Peyer's patch (tissue), 4 donors: ENCODE measurements at regions not wholly inside any gene's neighbourhood (a gene's known extent, or its start where the extent isn't known, plus 50 kb on each side); places are given as distances from the start of the nearest gene placed in this dataset.

ENCODE experiments used
- DNase-seq, 3 donors: peaks; one replicate each; pipeline ENCODE4 v3.0.0-alpha.2; 2017 to 2019
- H3K27ac ChIP-seq, 4 donors: fragments of 200-600 bp; sonication (generic); one replicate each; pipeline ENCODE4 v1.5.1; 2016 to 2019
- H3K27me3 ChIP-seq, 2 donors: fragments of 200-600 bp; sonication (generic); one replicate each; pipeline ENCODE4 v1.5.1; 2019
- H3K36me3 ChIP-seq, 3 donors: fragments of 200-600 bp; sonication (generic); one replicate each; pipeline ENCODE4 v1.5.1; 2016 to 2019
- H3K4me1 ChIP-seq, 4 donors: fragments of 200-600 bp; sonication (generic); one replicate each; pipeline ENCODE4 v1.5.1; 2016 to 2019
- H3K4me3 ChIP-seq, 4 donors: fragments of 200-600 bp; sonication (generic); 1 replicate in 3 of 4; 2 replicates in 1 of 4; pipeline ENCODE4 v1.5.1; 2016 to 2019; ENCODE audit warnings: mild to moderate bottlenecking in 1 of 4
- H3K9me3 ChIP-seq, 4 donors: fragments of 200-600 bp; sonication (generic); one replicate each; pipeline ENCODE4 v1.5.1; 2016 to 2019; ENCODE audit warnings: mild to moderate bottlenecking in 1 of 4
- CTCF ChIP-seq, 6 experiments: fragments of 450-650 bp in 4 of 6; fragments of 200-600 bp in 2 of 6; sonication (generic) in 1 of 6; IDR thresholded peaks; one replicate each; pipeline ENCODE4 v1.5.1; 2017 to 2019; ENCODE audit warnings: antibody characterized with exemption in 6 of 6, mild to moderate bottlenecking in 3 of 6, moderate library complexity in 1 of 6
- POLR2A ChIP-seq, 2 donors: fragments of 450-650 bp; IDR thresholded peaks; one replicate each; pipeline ENCODE4 v1.5.1; 2017; ENCODE audit warnings: antibody characterized with exemption in 2 of 2, mild to moderate bottlenecking in 2 of 2, moderate library complexity in 2 of 2

- H3K4me3 ChIP-seq: no peak overlapping the region
- H3K27me3 ChIP-seq: no peaks in the 10 kb centered on the region
- no peaks in the 10 kb centered on the region for H3K36me3 ChIP-seq
- no peaks in the 10 kb centered on the region for H3K4me1 ChIP-seq
- DNase-seq: no peak
- H3K9me3 ChIP-seq: no peaks in the 10 kb centered on the region
- no peak overlapping the region for H3K27ac ChIP-seq
- TF ChIP-seq CTCF (IDR thresholded peaks at IDR 0.05) (no peak), POLR2A (IDR thresholded peaks at IDR 0.05) (no peak)
Observed at GRCh38 chr20:21936720-21937380, 231.4 kb downstream of the PAX1 start.

DNA sequence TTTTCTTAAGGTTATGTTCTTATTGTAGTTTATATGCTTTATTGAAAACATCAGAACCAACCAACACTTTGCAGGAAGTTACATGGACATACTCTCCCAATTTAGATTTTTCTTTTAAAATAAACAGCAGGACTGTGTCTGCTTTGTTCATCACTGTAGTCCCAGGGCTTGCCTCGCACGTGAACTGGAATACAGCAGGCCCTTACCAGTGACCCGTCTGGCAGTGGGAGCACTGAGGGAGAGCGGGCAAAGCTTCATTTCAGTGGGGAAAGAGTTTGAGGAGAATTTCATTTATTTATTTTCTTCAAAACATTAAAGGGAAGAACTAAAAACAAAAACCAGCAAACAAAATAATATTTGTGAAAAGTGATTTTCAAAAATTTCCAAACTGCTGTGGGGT, 230.8 kb downstream of the PAX1 start:
- no peaks in the 10 kb centered on the region for H3K27me3 ChIP-seq
- TF ChIP-seq POLR2A (IDR thresholded peaks at IDR 0.05) (no peak), CTCF (IDR thresholded peaks at IDR 0.05) (no peak)
- H3K9me3 ChIP-seq: no peaks in the 10 kb centered on the region
- H3K4me3 ChIP-seq: no peak overlapping the region
- H3K27ac ChIP-seq: no peak overlapping the region
- no peaks in the 10 kb centered on the region for H3K4me1 ChIP-seq
- no peak for DNase-seq
- no peaks in the 10 kb centered on the region for H3K36me3 ChIP-seq

DNA sequence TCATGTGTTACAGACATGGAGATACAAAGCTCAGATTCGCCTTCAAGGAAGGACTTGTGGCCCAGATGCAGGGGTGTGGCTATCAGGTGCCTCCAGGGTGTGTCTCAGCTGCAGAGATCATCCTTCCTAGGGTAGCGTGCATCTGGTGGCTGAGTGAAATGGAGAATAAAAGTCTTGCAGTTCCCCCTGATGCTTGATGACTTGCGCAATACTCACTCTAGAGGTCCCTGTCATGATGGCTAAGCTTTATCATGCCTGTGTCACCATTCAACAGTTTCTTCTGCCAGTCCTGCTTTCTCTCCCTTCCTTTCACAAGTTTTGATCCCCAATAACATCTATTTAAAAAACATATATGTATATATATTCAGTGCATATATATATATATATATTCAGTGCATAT, 228.1 kb downstream of the PAX1 start:
- no peaks in the 10 kb centered on the region for H3K4me1 ChIP-seq
- TF ChIP-seq CTCF (IDR thresholded peaks at IDR 0.05) (no peak), POLR2A (IDR thresholded peaks at IDR 0.05) (no peak)
- H3K36me3 ChIP-seq: no peaks in the 10 kb centered on the region
- H3K27me3 ChIP-seq: no peaks in the 10 kb centered on the region
- DNase-seq: no peak
- H3K9me3 ChIP-seq: no peaks in the 10 kb centered on the region
- no peak overlapping the region for H3K27ac ChIP-seq
- no peak overlapping the region for H3K4me3 ChIP-seq

DNA sequence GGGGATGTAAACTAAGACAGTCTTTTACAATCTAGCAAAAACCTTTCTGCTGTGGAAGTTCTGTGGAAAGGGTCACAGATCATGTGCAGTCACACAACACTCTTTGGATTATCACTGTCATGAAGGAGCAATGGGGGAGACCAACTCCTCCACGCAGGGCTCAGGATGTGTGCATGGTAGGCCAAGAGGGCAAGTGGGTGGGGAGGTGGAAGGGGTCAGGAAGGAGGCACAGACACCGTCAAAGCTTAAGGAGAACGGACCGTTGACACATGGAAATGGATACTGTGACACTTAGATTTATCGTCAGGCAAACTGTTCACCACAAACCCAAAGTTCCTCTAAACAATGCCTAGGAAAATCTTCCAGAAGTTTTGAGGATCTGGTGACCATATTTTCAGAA, 215.8 kb downstream of the PAX1 start:
- Histone ChIP-seq H3K27ac (no peak overlapping the region), H3K4me3 (no peak overlapping the region), H3K27me3 (no peaks in the 10 kb centered on the region), H3K36me3 (no peaks in the 10 kb centered on the region), H3K4me1 (no peaks in the 10 kb centered on the region), H3K9me3 (no peaks in the 10 kb centered on the region)
- no peak for TF ChIP-seq POLR2A (IDR thresholded peaks at IDR 0.05)
- no peak for TF ChIP-seq CTCF (IDR thresholded peaks at IDR 0.05)
- DNase-seq: no peak

GRCh38 chr20:21920211-21920610, 214.7 kb downstream of the PAX1 start:
- Histone ChIP-seq H3K36me3 (no peaks in the 10 kb centered on the region), H3K27me3 (no peaks in the 10 kb centered on the region), H3K4me1 (no peaks in the 10 kb centered on the region), H3K9me3 (no peaks in the 10 kb centered on the region), H3K27ac (no peak overlapping the region), H3K4me3 (no peak overlapping the region)
- no peak for TF ChIP-seq POLR2A (IDR thresholded peaks at IDR 0.05)
- no peak for TF ChIP-seq CTCF (IDR thresholded peaks at IDR 0.05)
- DNase-seq: no peak

GRCh38 chr20:21918398-21918797, 212.9 kb downstream of the PAX1 start:
- H3K4me1 ChIP-seq: no peaks in the 10 kb centered on the region
- TF ChIP-seq CTCF (IDR thresholded peaks at IDR 0.05) (no peak), POLR2A (IDR thresholded peaks at IDR 0.05) (no peak)
- no peak overlapping the region for H3K4me3 ChIP-seq
- no peaks in the 10 kb centered on the region for H3K27me3 ChIP-seq
- no peak for DNase-seq
- no peaks in the 10 kb centered on the region for H3K36me3 ChIP-seq
- no peaks in the 10 kb centered on the region for H3K9me3 ChIP-seq
- H3K27ac ChIP-seq: no peak overlapping the region
